Activated CD4-positive, alpha-beta T cell treated with anti-CD3 and anti-CD28 coated beads, Interleukin-2, Interleukin-6, amounts not matched to agents 100 ng/mL and 50 ng/mL, durations not matched to agents 16 hours and 8 hours (primary cell): ENCODE measurements at regions not wholly inside any gene's neighbourhood (a gene's known extent, or its start where the extent isn't known, plus 50 kb on each side); places are given as distances from the start of the nearest gene placed in this dataset.
A peak's percentile ranks its signal among the peaks of the same experiment; 100 is the strongest.
"Not testable (repeated sequence)": the region's sequence is repeated elsewhere in the genome, so short reads cannot be mapped to it uniquely, and the experiment has no call there.

ENCODE experiments used
- DNase-seq: peaks from one replicate; pipeline ENCODE4 v3.0.0-alpha.2; 2020

DNA sequence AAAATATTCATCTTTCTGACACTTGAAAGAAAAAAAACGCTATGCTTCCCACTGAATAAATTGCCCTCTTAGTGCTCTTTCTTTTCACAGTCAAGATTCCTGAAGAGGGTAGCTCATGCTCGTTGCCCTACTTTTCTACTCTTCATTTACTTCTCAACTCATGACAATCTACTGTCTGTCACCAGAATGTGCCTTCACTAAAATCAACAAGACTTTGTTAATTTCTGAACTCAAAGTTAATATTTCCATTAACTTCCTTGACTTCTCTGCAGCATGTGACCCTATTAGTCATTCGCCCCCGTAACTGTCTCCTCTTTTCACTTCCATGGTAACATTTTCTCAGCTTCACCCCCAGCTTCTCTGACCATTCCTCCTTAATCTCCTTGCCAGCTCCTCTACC, 98.9 kb upstream of the MAPRE2 start:
- no peak for DNase-seq

GRCh38 chr18:34942975-34943374, 98.2 kb upstream of the MAPRE2 start:
- no peak for DNase-seq

- no peak for DNase-seq
These were observed 97.6 kb upstream of the MAPRE2 start for GRCh38 chr18:34943587-34943986.

DNA sequence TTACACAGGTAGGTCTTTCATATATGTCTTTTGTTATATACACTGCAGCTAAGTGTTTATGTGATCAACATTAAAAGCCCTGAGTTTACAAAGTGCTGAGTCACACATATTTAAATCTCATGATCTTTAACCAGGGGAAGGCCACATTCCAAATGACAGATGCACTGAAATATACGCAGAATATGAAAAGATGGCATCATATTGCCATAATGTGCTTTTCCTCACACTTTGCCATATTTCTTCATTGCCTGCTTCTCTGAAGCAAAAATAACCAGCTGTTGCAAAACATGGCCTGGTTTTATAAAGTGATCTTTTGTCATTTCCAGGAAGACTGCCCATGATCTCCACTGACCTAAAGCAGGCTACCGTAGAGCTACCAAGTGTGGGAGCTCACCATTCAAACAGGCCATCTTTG, 93.5 kb upstream of the MAPRE2 start:
- no peak for DNase-seq

- no peak for DNase-seq
These were observed 89.4 kb upstream of the MAPRE2 start for GRCh38 chr18:34951625-34952379.

DNA sequence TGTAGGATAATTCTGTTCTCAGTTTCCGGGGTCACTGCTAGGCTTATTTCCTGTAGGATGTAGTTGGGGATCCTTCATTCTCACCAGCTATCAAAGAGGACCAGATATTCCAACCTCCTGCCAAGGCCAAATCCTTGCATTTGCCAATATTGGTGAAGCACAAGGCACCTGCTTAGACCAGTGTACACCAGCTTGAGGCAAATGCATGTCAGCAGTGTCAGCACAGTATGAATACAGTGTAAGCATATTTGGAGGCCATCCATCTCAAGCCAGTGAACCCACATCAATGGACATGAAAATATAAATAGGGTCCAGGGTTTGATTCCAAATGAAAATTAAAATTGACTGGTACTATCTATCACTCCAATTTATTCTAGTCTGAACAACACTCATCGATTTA, 88.0 kb upstream of the MAPRE2 start:
- no peak for DNase-seq

GRCh38 chr18:34955494-34955893, 85.7 kb upstream of the MAPRE2 start:
- not testable (repeated sequence) for DNase-seq

DNA sequence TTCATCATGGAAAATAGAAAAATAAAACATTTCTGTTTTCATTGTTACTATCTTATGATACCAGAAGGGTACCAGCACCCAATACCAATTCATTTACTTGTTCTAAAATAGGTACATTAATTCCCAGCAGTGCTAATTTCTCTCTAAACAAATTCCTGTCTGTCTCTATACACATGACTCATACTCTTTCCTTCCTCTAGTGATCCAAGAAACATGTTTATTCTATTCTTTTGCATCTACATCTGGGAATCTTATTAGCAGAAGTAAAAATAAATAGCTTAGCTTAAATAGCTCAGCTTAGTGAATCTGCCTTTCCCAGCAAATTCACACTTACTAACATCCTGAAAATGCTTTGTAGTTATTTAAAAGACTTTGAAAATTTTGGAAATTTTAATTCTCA, 84.5 kb upstream of the MAPRE2 start:
- no peak for DNase-seq

DNA sequence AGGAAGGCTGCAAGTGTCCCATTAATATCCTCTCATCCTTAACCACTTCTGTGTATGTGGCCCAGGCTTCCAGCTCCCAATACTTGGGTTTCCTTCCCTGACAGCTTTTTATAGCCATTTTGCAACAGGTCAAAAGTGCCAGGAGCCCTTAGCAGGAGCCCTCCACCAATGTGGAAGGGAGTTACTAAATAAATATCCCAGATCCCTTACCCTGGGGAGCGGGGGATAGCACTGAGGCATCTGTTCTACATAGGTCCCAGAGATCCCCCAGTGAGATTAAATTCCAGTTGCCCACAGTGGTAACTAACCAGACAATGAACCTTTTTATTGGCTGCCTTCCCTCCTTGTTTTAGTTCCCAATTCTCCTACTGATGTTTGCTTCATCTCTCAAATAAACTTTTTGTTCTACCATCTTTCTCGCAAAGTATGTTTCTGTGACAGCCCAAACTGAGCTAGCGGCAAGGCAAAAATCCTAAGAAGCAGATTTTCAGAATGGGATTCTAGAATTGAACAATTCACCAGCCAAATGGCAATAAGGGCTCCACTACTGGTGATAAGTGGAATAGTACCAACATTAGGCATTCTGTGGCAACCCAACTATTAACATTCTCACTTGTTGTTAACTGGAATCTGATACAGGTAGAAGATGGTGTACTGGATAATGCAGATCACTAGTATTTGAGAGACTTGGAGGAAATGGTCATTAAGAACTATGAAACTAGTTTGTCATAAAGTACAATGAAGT, 83.9 kb upstream of the MAPRE2 start:
- DNase-seq = no peak

DNA sequence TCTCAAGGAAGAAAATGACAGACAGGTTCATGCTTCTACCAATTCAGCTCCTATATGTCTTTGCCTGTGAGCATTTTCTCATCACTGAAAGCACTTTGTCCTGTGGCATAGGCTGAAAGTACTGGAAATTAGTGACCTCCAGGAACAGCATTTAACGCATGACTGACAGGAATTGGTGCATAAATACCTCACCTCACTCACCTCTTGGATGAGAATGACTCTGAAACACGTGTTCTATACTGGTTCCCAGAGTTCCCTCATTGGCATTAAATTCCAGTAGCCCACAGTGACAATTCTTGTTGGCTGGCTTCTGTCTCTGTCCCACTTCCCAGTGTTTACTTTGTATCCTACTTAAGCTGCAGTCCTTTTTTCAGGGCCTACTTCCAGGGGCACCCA, 83.4 kb upstream of the MAPRE2 start:
- DNase-seq = no peak

- DNase-seq = no peak
These were observed 81.9 kb upstream of the MAPRE2 start for GRCh38 chr18:34959211-34959829.

DNA sequence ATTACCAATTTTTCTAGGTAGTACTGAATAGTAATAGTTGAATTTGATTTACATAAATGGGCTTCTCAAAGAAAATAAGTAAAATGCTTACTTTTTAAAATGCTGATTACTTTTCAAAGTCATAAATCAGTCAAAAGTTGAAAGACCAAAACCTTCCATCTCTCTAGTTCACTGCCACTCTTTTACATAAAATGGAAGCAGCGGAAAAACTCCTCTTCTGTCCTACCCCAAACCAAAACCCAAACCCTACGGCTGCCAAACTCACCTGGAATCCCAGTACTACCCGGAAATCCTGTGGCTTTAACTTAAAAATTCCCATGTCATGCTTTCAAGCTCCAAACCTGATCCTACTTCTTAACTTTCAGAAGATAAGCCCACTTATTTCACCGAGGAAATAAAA, 81.2 kb upstream of the MAPRE2 start:
- DNase-seq = no peak

DNA sequence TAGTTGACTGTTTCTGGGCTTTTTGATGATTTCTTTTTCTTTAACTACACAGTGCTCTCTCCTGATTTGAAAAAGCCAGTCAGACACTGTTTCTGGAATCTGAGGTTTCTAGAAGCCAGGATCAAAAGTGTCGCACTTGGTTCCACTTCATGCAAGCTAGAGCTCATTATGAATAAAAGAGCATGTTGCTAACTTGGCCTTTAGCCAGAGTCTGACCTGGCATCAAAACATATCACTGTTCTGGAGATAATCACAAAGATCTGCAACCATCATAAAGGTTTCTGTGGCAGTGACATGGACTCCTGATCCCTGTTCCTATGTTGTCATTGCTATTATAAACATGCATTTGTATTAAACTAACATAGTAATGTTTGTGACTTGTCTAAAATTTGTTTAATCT, 76.1 kb upstream of the MAPRE2 start:
- no peak for DNase-seq

- no peak for DNase-seq
These were observed 75.6 kb upstream of the MAPRE2 start for GRCh38 chr18:34965566-34965965.

DNA sequence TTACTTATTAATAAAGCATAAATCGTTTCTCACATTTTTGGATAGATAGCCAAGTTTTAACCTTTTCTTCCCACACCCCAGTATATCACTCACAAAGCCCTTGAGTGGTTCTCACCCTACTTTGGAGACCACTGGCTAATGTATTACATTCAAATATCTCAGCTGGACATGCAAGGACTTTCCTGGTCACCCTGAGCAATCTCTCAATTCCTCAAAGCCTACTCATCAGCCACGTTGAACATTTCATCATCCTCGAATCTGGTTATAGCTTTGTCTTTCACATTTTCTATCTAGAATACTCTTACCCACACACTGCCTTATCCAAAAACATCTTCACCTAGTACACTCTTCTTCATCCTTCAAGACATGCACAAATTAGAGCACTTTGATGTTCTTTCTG, 71.1 kb upstream of the MAPRE2 start:
- no peak for DNase-seq

DNA sequence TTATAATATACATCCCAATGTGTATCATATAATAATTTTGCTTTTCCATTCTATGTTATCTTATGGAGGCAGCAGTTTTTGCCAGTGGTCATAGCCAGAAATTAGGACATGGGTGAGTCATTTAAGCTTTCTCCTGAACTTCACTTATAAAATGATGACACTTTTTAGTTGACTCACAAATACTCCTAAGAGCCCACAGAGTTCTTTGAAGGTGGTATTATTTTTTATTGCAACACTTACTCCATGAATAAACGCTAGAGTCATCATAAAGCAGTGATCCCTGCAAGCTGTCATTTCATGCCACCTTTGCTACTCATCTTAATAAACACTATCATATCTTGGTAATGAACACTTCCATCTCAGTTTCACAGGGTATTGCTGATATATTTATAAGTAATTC, 69.9 kb upstream of the MAPRE2 start:
- DNase-seq = peak; percentile 5

DNA sequence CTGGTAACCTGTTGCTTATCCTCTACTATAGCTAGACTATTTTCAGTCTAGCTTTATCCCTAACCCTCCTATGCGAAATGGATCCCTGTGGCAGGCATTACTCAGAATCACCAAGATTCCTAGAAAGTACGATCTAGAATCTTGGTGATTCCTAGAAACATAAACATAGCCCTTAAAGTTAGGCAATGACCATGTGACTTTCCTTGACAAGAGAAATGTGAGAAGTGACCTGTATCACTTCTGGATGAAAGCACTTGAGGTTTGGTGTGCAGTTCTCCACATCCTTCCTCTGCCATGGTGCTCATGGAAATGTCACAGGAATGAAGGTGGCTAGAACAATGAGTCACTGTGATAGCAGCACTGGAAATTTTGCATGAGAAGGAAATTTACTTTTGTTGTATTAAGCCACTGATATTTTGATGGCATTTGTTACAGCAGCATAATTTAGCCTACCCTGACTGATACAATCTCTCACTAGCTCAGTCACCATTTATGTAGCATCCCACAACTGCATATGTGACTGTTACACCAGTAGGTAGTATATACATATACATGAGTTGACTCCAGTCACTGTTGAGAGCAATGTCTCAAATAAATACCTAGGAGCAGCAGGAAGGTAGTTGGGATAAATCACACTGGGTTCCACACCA, 68.3 kb upstream of the MAPRE2 start:
- no peak for DNase-seq

DNA sequence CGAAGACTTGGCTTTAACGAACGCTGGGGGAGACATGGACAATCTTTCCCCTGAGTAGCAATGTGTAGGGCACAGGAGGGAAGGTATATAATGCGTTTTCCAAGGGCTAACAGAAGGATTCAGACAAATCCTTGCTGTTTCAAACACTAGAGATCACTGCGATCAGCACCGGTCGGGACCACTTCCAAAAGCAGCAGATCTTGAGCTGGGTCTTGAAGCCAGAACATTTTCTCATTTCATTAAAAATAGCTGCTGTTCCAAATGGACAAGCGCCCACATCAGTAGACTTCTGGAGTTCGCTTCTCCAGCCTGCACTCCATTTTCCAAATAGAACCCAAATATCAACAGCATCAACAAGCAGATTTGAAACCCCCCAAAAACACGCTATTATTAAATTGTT, 65.1 kb upstream of the MAPRE2 start:
- no peak for DNase-seq

DNA sequence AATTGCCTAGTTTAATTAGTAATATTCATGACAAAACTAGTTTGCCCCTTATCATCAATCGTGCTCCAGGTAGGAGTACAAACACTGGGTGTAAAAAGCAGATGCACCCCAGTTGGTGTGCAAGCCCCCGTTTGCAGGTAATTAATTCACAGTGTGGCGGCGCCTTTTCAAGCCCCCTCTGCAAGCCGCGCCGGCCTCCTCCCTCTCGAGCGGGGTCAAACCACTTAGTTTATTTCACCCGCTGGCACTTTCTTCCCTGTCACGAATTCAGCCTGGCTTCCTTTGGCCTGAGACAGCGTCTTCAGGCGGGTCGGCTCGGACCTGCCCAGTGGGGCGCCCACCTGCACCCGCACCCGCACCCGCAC, 64.7 kb upstream of the MAPRE2 start:
- no peak for DNase-seq

- DNase-seq = peak; percentile 71
These were observed 64.0 kb upstream of the MAPRE2 start for GRCh38 chr18:34976899-34977837.

- peak; percentile 63 for DNase-seq
These were observed 63.2 kb upstream of the MAPRE2 start for GRCh38 chr18:34977838-34978532.

- no peak for DNase-seq
These were observed 62.7 kb upstream of the MAPRE2 start for GRCh38 chr18:34978533-34978893.
